Type B pancreatic cell (in vitro differentiated cells): ENCODE measurements at regions not wholly inside any gene's neighbourhood (a gene's known extent, or its start where the extent isn't known, plus 50 kb on each side); places are given as distances from the start of the nearest gene placed in this dataset.

Experiments used
- DNase-seq: peaks from one replicate; pipeline ENCODE4 v3.0.0; 2021; ENCODE audit warnings: mixed read lengths; ENCODE audit not compliant: unreplicated experiment; ENCODE audit errors: extremely low spot score
- H3K27ac Mint-ChIP-seq: 2 replicates; pipeline ENCODE4 v1.8.0; 2021; ENCODE audit warnings: mild to moderate bottlenecking, mixed read lengths
- H3K27me3 Mint-ChIP-seq: 2 replicates; pipeline ENCODE4 v1.8.0; 2021; ENCODE audit warnings: mixed read lengths
- H3K36me3 Mint-ChIP-seq: 2 replicates; pipeline ENCODE4 v1.8.0; 2021; ENCODE audit warnings: mixed read lengths
- H3K4me1 Mint-ChIP-seq: one replicate; pipeline ENCODE4 v1.8.0; 2021; ENCODE audit warnings: mixed read lengths; ENCODE audit not compliant: unreplicated experiment
- H3K4me3 Mint-ChIP-seq: 2 replicates; pipeline ENCODE4 v1.8.0; 2021; ENCODE audit warnings: mild to moderate bottlenecking, mixed read lengths
- H3K9me3 Mint-ChIP-seq: 2 replicates; pipeline ENCODE4 v1.8.0; 2021; ENCODE audit warnings: mixed read lengths
- CTCF ChIP-seq: fragments of 200-600 bp; sonication (generic); conservative IDR thresholded peaks from 2 replicates; pipeline ENCODE4 v1.5.0; 2021; ENCODE audit warnings: antibody characterized with exemption, mild to moderate bottlenecking

GRCh38 chr9:120338340-120338739 is 241.6 kb downstream of the CDK5RAP2 start:
- DNase-seq, result no peak
- Mint-ChIP-seq H3K27ac (no peak overlapping the region), H3K4me3 (no peak overlapping the region), H3K27me3 (peaks cover 13% of the 10 kb centered on the region), H3K4me1 (peaks cover 7% of the 10 kb centered on the region), H3K9me3 (no peaks in the 10 kb centered on the region), H3K36me3 (no peaks in the 10 kb centered on the region)
- TF ChIP-seq CTCF, result no peak

GRCh38 chr9:120337131-120337530 is 242.8 kb downstream of the CDK5RAP2 start:
- peaks cover 7% of the 10 kb centered on the region for H3K4me1 Mint-ChIP-seq
- no peak overlapping the region for H3K27ac Mint-ChIP-seq
- no peak for DNase-seq
- no peak for TF ChIP-seq CTCF
- peaks cover 16% of the 10 kb centered on the region for H3K27me3 Mint-ChIP-seq
- no peaks in the 10 kb centered on the region for H3K36me3 Mint-ChIP-seq
- H3K4me3 Mint-ChIP-seq, result no peak overlapping the region
- no peaks in the 10 kb centered on the region for H3K9me3 Mint-ChIP-seq

GRCh38 chr9:120336753-120337090 is 243.2 kb downstream of the CDK5RAP2 start:
- H3K4me3 Mint-ChIP-seq, result no peak overlapping the region
- no peak for TF ChIP-seq CTCF
- no peaks in the 10 kb centered on the region for H3K36me3 Mint-ChIP-seq
- no peak overlapping the region for H3K27ac Mint-ChIP-seq
- DNase-seq, result no peak
- H3K27me3 Mint-ChIP-seq, result peaks cover 19% of the 10 kb centered on the region
- no peaks in the 10 kb centered on the region for H3K9me3 Mint-ChIP-seq
- H3K4me1 Mint-ChIP-seq, result peaks cover 7% of the 10 kb centered on the region

GRCh38 chr9:120336021-120336752 is 243.8 kb downstream of the CDK5RAP2 start:
- Mint-ChIP-seq H3K4me3 (no peak overlapping the region), H3K27ac (no peak overlapping the region), H3K4me1 (peaks cover 7% of the 10 kb centered on the region), H3K27me3 (peaks cover 20% of the 10 kb centered on the region), H3K9me3 (no peaks in the 10 kb centered on the region), H3K36me3 (no peaks in the 10 kb centered on the region)
- no peak for DNase-seq
- TF ChIP-seq CTCF, result no peak

- Mint-ChIP-seq H3K36me3 (no peaks in the 10 kb centered on the region), H3K27me3 (peaks cover 18% of the 10 kb centered on the region), H3K9me3 (no peaks in the 10 kb centered on the region), H3K4me3 (no peak overlapping the region), H3K4me1 (peaks cover 7% of the 10 kb centered on the region), H3K27ac (no peak overlapping the region)
- no peak for DNase-seq
- no peak for TF ChIP-seq CTCF
These were observed 248.1 kb downstream of the CDK5RAP2 start for GRCh38 chr9:120331913-120332312.
